A673 (cell line): ENCODE measurements at regions not wholly inside any gene's neighbourhood (a gene's known extent, or its start where the extent isn't known, plus 50 kb on each side); places are given as distances from the start of the nearest gene placed in this dataset.

Experiments
- CTCF ChIP-seq: fragments of 300-800, 200-600 bp; sonication (generic); conservative IDR thresholded peaks from 2 replicates; pipeline ENCODE4 v1.5.1; 2017; ENCODE audit warnings: low read depth, mild to moderate bottlenecking, antibody characterized with exemption, low read length, moderate library complexity, mixed read lengths
- EZH2 ChIP-seq: fragments of 200-600 bp; sonication (generic); IDR thresholded peaks from 2 replicates; pipeline ENCODE4 v1.6.1; 2017; ENCODE audit warnings: borderline replicate concordance, low read depth, mild to moderate bottlenecking, mixed read lengths, antibody characterized with exemption, low read length; ENCODE audit not compliant: poor library complexity, severe bottlenecking

GRCh38 chr3:6522191-6522590 is 338.7 kb upstream of the GRM7 start:
- TF ChIP-seq CTCF, result no peak
- no peak for TF ChIP-seq EZH2
